Skeletal muscle cell (primary cell): ENCODE measurements at regions not wholly inside any gene's neighbourhood (a gene's known extent, or its start where the extent isn't known, plus 50 kb on each side); places are given as distances from the start of the nearest gene placed in this dataset.

Experiments used
- DNase-seq: peaks from one replicate; pipeline ENCODE4 v3.0.0-alpha.2; 2010; ENCODE audit warnings: low read depth
- H3K4me3 ChIP-seq: 2 replicates; pipeline ENCODE4 v1.5.1; 2011; ENCODE audit warnings: low read depth, mild to moderate bottlenecking, control low read depth, low read length, moderate library complexity

DNA sequence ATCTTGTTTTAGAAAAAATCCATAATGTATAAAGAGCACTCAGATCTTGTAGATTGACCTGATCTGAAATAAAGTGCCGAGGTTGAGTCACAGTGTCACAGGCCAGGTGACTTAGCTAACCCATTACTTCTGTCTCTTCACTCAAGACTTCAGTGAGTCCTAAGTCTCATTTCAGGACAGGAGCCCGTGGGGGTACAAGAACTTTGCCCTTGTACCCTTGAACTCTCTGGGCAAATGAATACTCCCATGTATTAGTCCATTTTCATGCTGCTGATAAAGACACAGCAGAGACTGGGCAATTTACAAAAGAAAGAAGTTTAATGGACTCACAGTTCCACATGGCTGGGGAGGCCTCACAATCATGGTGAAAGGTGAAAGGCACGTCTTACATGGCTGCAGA, 160.2 kb downstream of the ZPLD1 start:
- no peak for DNase-seq
- H3K4me3 ChIP-seq: no peak overlapping the region

DNA sequence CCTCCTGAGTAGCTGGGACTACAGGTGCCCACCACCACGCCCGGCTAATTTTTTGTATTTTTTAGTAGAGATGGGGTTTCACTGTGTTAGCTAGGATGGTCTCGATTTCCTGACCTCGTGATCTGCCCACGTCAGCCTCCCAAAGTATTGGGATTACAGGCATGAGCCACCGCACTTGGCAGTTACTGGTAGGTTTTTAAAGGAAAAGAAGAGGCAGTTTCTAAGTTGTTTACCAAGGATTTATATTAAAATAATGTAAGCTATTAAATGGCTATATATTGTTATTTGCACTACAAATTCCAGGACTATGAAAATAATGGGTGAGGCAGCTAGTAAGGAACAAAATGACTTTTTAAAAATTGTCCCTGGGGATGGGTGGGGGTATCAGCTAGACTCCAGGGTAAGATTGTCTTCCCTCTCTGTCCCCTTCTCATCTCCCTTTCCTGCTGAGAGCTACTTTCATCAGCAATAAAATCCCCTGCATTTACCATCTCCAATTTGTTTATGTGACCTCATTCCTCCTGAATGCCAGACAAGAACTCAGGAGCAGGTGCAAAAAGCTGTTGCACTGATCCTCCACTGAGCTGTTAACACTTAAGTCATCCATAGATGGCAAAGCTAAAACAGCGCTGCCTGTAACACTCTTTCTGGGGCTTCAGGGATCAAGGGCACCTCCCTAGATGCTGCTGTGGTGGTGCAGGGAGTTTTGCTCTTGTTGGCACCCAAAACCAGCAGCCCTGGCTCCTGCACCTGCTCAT, 165.2 kb downstream of the ZPLD1 start:
- no peak overlapping the region for H3K4me3 ChIP-seq
- no peak for DNase-seq

DNA sequence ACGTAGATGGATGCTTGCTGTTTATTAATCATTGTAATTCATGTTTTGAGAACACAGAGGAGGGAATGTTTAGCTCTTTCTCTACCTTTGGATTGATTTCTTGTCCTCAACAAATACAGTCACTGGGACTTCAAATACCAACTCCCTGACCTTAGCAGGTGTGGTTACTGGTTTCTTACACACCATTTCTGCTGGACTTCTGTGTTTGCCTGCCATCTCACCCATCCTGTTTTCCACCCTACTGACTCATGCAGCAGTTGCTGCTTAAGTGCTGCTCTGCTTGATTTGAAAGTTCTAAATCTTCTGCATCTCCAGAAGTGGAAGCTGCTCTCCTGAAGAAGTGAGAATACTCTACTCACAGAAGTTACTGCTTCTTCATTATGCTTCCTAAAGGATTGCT, 170.3 kb downstream of the ZPLD1 start:
- DNase-seq: no peak

DNA sequence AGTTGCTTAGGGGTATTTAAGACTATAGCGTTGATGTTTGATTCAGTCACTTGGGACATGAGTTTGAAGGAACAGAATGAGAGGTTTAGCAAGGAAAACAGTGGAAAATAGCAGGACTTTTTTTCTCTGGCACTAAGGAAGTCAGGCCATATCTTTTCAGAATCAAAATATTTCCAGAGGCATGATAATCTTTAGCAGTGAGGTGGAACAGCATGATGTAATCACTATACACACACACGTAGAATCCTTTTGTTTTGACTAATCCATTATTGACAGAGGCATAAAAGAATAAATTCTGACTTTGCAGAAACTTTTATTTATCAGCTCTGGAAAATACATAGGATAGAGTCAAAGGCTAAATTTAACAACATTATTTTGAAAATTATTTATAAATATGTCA, 174.1 kb downstream of the ZPLD1 start:
- H3K4me3 ChIP-seq: no peak overlapping the region

More for the DNA sequence above, 170.3 kb downstream of the ZPLD1 start:
- H3K4me3 ChIP-seq: no peak overlapping the region

GRCh38 chr3:102614021-102614569, 179.3 kb downstream of the ZPLD1 start:
- H3K4me3 ChIP-seq: no peak overlapping the region
- no peak for DNase-seq

More for the DNA sequence above, 174.1 kb downstream of the ZPLD1 start:
- no peak for DNase-seq

GRCh38 chr3:102614585-102614984, 179.8 kb downstream of the ZPLD1 start:
- no peak for DNase-seq
- no peak overlapping the region for H3K4me3 ChIP-seq

DNA sequence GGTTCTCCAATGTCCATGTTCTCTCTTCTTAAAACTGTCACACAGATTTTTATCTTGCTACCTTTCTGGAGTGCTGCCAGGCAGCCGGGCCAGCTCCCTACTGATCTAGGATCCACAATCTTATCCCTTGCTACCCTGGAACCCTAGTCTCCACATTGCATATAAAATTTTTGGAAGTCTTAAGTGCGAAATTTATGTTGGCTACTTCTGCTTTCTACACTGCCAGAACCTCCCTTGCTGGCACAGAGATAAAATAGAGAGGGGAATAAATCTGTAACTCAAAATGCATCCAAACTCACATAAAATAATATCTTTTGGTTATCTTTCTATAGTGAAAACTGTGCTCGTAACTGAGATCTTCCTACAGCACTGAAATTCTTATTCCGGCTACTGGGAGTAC, 182.6 kb downstream of the ZPLD1 start:
- DNase-seq: no peak
- H3K4me3 ChIP-seq: no peak overlapping the region

DNA sequence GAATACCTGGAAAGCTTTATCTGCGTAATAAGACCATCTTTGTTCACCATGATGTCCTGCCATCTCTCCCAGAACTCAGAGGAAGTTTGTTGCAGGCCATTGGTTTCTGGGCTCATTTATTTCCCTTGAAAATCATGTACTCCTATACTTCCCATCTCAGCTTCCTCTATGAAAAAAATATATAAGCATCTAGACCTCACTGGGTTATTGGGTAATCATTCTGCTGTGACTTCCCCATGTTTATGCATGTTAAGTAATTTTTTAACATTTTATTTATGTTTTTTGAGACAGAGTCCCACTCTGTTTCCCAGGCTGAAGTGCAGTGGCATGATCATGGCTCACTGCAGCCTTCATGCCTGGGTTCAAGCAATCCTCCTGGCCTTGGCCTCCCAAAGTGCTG, 184.5 kb downstream of the ZPLD1 start:
- no peak for DNase-seq
- no peak overlapping the region for H3K4me3 ChIP-seq

DNA sequence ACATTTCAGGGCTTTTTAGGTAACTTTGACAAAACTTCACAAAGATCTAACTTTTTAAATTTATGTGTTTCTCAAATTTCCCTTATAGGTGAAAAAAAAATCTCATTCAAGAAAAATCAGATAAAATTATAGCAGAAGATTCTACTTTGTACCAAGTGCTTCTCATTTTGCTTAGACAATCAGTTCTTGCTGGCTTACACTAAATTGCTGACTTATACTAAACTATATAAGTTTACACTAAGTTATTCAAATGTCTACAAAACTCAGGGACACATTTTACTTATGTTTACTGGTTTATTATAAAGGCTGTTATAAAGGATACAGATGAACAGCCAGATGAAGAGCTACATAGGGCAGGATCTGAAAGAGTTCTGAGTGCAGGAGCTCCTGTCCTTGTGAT, 195.1 kb downstream of the ZPLD1 start:
- no peak for DNase-seq
- no peak overlapping the region for H3K4me3 ChIP-seq

DNA sequence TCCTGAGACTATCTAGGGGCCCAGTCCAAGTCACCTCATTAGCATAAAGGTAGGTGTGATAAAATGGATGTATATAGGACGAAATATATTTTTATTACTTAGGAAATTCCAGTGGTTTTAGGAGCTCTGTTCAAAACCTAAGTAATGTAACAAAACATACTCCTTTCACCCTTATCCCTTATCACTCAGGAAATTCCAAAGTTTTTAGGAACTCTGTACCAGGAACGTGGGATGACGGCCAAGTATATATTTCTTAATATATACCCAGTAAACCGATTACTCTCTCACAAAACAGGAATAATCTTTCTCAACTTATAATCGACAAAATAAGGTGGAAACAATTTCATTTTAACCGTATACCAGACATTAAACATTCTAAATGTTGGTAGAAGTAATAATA, 195.7 kb downstream of the ZPLD1 start:
- DNase-seq: no peak
- no peak overlapping the region for H3K4me3 ChIP-seq

GRCh38 chr3:102643546-102643945, 208.7 kb downstream of the ZPLD1 start:
- H3K4me3 ChIP-seq: no peak overlapping the region
- no peak for DNase-seq

- no peak for DNase-seq
- no peak overlapping the region for H3K4me3 ChIP-seq
Observed at GRCh38 chr3:102646557-102646956, 211.7 kb downstream of the ZPLD1 start.

- no peak overlapping the region for H3K4me3 ChIP-seq
- no peak for DNase-seq
Observed at GRCh38 chr3:102660653-102661052, 225.8 kb downstream of the ZPLD1 start.

DNA sequence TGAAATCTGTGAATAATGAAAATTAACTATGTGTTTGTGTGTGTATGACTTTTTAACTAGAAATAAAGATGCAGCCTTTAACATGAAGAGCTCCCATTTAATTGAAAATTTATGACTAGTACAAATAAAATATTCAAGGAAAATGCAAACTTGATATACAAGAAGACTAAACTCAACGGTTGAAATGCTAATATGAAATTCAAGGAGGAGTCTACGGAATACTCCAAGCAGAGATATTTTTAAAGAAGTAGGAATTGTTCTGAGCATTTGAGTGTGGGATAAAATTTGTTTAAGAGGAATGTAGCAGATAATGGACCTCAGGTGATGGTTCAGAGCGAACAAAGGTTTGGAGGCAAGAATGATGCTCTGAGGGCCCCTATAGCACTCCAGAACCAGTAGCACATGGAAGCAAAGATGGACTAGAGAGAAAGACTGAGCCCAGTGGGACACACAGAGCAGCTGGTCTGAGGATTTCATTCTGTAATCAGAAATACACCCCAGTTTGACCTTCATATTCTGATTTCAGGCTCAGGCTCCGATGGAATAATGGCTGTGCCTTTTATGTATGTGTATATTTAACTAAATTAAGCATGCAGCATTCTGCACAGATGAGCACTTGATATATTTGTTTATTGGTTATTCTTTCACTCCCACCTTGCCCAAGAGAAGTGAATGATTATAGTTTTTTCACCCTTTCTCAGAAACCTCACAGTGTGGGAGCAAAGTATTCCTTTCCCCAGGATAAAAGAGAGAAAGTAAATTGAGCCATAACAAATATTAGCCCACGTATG, 227.1 kb downstream of the ZPLD1 start:
- DNase-seq: no peak
- no peak overlapping the region for H3K4me3 ChIP-seq

DNA sequence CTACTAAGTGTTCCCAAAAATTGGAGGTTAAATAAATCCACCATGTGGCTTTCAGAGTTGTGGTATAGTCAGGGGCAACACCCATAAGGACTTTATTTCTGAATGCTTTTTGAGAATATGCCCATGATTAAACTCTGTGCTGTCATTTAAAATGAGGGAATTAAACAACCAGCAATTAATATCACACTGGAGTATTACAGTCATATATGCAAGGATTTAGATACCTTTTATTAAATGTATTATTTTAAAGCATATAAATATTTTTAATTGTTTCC, 227.6 kb downstream of the ZPLD1 start:
- no peak for DNase-seq
- H3K4me3 ChIP-seq: no peak overlapping the region

DNA sequence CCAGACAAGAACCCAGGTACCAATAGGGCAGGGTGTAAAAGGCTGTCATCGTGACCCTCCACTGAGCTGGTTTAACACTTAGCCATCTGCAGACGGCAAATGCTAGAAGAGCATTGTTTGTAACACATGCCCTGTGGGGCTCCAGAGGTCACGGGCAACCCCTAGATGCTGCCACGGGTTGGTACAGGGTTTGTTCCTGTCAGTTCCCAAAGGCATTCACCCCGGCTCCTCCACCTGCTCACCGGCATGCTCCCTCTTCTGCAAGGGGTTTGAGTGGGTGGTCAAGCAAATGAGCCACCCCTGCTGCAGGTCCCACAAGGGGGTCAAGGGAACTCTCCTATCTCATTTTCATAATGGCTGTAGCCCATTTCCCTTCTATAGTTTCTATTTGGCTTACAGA, 229.3 kb downstream of the ZPLD1 start:
- no peak for DNase-seq
- H3K4me3 ChIP-seq: no peak overlapping the region

DNA sequence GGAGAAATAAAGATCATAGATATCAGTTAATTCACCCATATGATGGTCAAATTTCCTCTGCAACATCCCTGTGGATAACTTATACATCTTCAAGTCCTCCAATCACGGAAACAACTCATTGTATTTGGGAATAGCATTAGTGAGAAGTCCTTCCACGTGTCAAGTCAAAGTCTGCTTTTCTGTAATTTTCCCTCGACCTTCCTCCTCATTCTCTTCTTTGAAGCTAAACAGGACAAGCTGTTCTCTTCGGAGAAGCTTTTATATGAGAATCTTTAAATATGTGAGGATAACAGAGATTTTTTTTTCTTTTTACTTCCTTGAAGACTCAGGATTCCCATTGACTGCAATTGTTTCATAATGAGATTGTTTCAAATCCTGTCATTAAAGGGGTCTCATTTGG, 230.4 kb downstream of the ZPLD1 start:
- no peak for DNase-seq
- H3K4me3 ChIP-seq: no peak overlapping the region

DNA sequence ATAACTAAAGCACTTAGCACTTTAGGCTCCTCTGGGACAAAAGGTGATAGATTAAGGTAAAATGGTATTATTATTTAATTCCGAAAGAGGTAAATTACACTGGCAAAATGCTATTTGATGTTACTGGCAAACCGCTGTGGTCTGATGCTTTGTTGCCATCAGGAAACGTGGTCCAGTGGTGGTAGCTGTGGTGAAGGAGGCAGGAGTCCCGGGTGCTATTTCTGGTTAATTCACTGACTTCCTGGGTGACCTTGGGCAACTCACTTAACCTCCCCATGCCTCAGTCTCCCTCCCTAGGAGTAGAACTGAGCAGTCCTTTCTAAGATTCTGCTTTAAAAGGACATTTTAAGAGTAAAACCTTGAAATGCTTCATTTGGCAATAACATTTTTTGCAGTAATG, 233.4 kb downstream of the ZPLD1 start:
- DNase-seq: no peak
- H3K4me3 ChIP-seq: no peak overlapping the region

GRCh38 chr3:102670986-102671385, 236.2 kb downstream of the ZPLD1 start:
- DNase-seq: no peak
- H3K4me3 ChIP-seq: no peak overlapping the region

DNA sequence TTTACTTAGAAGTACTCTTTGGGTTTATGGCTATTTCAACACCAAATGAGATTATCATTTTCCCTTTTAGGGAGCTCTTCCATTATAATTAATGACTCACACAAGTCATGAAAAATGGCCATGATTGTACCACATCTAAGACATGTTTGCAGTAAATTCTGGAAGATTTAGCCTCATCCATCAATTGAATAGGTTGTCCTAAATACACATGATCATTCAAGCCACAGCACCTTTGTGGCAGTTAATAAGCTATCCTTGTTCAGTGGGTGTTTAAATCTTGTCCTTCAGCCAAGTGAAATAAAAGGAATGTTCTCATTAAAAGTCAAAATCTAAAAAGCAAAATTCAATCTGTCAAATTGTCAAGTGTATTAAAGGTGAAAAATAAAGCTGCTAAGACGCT, 237.5 kb downstream of the ZPLD1 start:
- no peak overlapping the region for H3K4me3 ChIP-seq
- no peak for DNase-seq
